Prostate gland (tissue), 2 donors: ENCODE measurements at regions not wholly inside any gene's neighbourhood (a gene's known extent, or its start where the extent isn't known, plus 50 kb on each side); places are given as distances from the start of the nearest gene placed in this dataset.
"Not testable (repeated sequence)": the region's sequence is repeated elsewhere in the genome, so short reads cannot be mapped to it uniquely, and the experiment has no call there.

Experiments used
- DNase-seq: peaks from one replicate; pipeline ENCODE4 v3.0.0-alpha.2; 2019; ENCODE audit warnings: low spot score
- H3K27ac ChIP-seq, 2 donors: fragments of 200-600 bp; sonication (generic); 2 replicates each; pipeline ENCODE4 v1.5.1; 2017 to 2019
- H3K27me3 ChIP-seq: fragments of 200-600 bp; sonication (generic); replicated peaks from 2 replicates; pipeline ENCODE4 v1.5.1; 2019; ENCODE audit not compliant: insufficient read depth
- H3K36me3 ChIP-seq, 2 donors: fragments of 200-600 bp; sonication (generic); 1 replicate in 1 of 2; 2 replicates in 1 of 2; pipeline versions ENCODE4 v1.5.1 to v1.8.1; 2017 to 2019
- H3K4me1 ChIP-seq: fragments of 200-600 bp; sonication (generic); replicated peaks from 2 replicates; pipeline ENCODE4 v1.5.1; 2019
- H3K4me3 ChIP-seq, 2 donors: fragments of 200-600 bp; sonication (generic); 2 replicates each; pipeline ENCODE4 v1.5.1; 2017 to 2019
- H3K9me3 ChIP-seq: fragments of 200-600 bp; sonication (generic); 2 replicates; pipeline ENCODE4 v1.5.1; 2017
- POLR2A ChIP-seq: fragments of 450-650 bp; IDR thresholded peaks from one replicate; pipeline ENCODE4 v1.6.1; 2016; ENCODE audit warnings: antibody characterized with exemption, mild to moderate bottlenecking
- POLR2AphosphoS5 ChIP-seq: sonication (generic); formaldehyde crosslinking; IDR thresholded peaks from one replicate; pipeline ENCODE4 v1.6.1; 2017; ENCODE audit warnings: antibody characterized with exemption
- WGBS: methylation state at CpG from one replicate; pipeline ENCODE4 v1.1.5; 2018; 5-methylcytosine and 5-hydroxymethylcytosine counted together
- intact Hi-C: fragments of 100-400 bp; cut with DNase I; formaldehyde crosslinking; loops from one replicate; pipeline ENCODE4 v1.14.2; 2022
- TF ChIP-seq, protein P1 (sequence below), 4 experiments: fragments of 200-600 bp in 2 of 4; fragments of 450-650 bp in 2 of 4; sonication (generic) in 2 of 4; IDR thresholded peaks; 1 replicate in 3 of 4; 2 replicates in 1 of 4; pipeline ENCODE4 v1.5.1; 2016 to 2019; ENCODE audit warnings: antibody characterized with exemption in 4 of 4, mild to moderate bottlenecking in 2 of 4, moderate library complexity in 2 of 4

DNA sequence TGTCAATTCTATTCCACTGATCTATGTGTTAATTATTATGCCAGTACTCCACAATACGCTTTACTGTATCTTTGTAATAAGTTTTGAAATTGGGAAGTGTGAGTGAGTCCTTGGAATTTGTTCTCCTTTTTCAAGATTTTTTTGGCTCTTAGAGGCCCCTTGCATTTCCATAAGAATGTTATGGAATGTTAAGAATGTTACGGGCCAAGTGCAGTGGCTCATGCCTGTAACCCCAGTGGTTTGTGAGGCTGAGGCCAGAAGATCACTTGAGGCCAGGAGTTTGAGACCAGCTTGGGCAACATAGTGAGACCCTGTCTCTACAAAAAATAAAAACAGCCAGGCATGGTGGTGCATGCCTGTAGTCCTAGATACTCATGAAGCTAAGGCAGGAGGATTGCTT is 167.6 kb upstream of the CXorf66 start:
- Histone ChIP-seq H3K27me3 (no peaks in the 10 kb centered on the region), H3K4me3 (no peak overlapping the region), H3K36me3 (no peaks in the 10 kb centered on the region), H3K4me1 (no peaks in the 10 kb centered on the region), H3K27ac (no peak overlapping the region), H3K9me3 (no peaks in the 10 kb centered on the region)
- TF ChIP-seq, protein P1, sequence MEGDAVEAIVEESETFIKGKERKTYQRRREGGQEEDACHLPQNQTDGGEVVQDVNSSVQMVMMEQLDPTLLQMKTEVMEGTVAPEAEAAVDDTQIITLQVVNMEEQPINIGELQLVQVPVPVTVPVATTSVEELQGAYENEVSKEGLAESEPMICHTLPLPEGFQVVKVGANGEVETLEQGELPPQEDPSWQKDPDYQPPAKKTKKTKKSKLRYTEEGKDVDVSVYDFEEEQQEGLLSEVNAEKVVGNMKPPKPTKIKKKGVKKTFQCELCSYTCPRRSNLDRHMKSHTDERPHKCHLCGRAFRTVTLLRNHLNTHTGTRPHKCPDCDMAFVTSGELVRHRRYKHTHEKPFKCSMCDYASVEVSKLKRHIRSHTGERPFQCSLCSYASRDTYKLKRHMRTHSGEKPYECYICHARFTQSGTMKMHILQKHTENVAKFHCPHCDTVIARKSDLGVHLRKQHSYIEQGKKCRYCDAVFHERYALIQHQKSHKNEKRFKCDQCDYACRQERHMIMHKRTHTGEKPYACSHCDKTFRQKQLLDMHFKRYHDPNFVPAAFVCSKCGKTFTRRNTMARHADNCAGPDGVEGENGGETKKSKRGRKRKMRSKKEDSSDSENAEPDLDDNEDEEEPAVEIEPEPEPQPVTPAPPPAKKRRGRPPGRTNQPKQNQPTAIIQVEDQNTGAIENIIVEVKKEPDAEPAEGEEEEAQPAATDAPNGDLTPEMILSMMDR (IDR thresholded peaks at IDR 0.05) = no peak
- TF ChIP-seq POLR2A (no peak), POLR2AphosphoS5 (no peak)
- 56% methylated on average over 2 of the region's 2 CpGs for WGBS
- intact Hi-C loops = no loop called here
- no peak for DNase-seq

DNA sequence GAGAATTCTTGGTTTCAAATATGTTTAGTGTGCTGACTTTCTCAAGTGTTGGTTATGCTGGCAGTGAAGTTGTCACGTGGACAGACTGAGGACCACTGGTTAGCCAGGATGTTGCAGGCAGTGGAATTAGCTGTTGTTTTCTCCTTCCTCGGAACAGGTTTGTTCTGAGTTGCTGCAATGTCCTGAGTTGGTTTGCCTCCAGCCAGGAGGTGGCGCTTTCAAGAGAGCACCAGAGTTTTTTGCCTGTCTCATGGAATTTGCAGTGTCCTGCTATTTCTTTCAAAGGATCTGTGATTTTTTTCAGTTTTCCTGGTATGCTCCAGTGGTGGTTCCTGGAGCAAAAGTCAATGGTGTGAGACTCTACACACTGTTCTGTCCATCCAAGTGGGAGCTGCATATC is 158.1 kb upstream of the CXorf66 start:
- no peak overlapping the region for H3K27ac ChIP-seq
- no peaks in the 10 kb centered on the region for H3K36me3 ChIP-seq
- no peak overlapping the region for H3K4me3 ChIP-seq
- intact Hi-C loops = no loop called here
- H3K9me3 ChIP-seq = no peaks in the 10 kb centered on the region
- TF ChIP-seq, protein P1 (IDR thresholded peaks at IDR 0.05) = no peak
- no peak for TF ChIP-seq POLR2A
- TF ChIP-seq POLR2AphosphoS5 = no peak
- 22% methylated on average over 3 of the region's 3 CpGs for WGBS
- no peaks in the 10 kb centered on the region for H3K4me1 ChIP-seq
- DNase-seq = no peak
- H3K27me3 ChIP-seq = no peaks in the 10 kb centered on the region

DNA sequence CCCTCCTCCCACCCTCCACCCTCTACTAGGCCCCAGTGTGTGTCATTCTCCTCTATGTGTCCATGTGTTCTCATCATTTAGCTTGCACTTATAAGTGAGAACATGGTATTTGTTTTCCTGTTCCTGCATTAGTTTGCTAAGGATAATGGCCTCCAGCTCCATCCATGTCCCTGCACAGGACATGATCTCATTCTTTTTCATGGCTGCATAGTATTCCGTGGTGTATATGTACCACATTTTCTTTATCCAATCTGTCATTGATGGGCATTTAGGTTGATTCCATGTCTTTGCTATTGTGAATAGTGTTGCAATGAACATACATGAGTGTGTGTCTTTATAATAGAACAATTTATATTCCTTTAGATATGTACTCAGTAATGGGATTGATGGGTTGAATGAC is 148.7 kb upstream of the CXorf66 start:
- H3K27ac ChIP-seq, DNase-seq, H3K4me3 ChIP-seq, H3K36me3 ChIP-seq, H3K4me1 ChIP-seq, intact Hi-C loops, H3K27me3 ChIP-seq, H3K9me3 ChIP-seq: not testable (repeated sequence)
- 100% methylated on average over 1 of the region's 1 CpG for WGBS

DNA sequence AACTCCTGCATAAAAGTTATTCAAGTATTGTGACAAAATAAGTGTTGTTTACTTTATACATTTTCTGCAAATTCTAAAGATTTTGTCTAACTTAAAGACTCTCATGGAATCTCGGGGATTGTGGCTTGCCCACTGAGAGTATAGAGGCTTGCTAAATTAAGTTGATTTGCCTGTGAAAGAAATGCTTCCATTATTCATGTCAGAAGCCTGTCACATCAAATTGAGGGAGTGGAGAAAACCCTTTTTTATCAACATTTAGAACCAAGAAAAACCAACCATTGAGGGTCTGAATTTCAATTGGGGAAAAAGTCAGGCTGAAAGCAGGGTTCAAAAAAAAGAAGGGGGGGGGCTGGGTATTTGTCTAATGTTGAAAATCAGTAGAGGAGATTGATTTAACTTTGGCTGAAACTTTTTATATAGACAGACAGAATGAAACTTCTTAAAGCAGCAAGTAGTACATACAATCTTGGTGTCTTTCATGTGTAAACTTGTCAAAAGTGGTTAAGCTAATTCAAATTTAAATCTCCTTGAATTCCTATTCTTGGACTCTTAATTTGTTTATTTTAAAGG is 144.8 kb upstream of the CXorf66 start:
- H3K4me1 ChIP-seq = no peaks in the 10 kb centered on the region
- no peak for DNase-seq
- H3K36me3 ChIP-seq = no peaks in the 10 kb centered on the region
- no peaks in the 10 kb centered on the region for H3K9me3 ChIP-seq
- TF ChIP-seq POLR2A (no peak), POLR2AphosphoS5 (no peak)
- TF ChIP-seq, protein P1 (IDR thresholded peaks at IDR 0.05) = no peak
- 33% methylated on average over 1 of the region's 1 CpG for WGBS
- H3K27ac ChIP-seq = no peak overlapping the region
- H3K27me3 ChIP-seq = no peaks in the 10 kb centered on the region
- no peak overlapping the region for H3K4me3 ChIP-seq
- intact Hi-C loops = no loop called here

DNA sequence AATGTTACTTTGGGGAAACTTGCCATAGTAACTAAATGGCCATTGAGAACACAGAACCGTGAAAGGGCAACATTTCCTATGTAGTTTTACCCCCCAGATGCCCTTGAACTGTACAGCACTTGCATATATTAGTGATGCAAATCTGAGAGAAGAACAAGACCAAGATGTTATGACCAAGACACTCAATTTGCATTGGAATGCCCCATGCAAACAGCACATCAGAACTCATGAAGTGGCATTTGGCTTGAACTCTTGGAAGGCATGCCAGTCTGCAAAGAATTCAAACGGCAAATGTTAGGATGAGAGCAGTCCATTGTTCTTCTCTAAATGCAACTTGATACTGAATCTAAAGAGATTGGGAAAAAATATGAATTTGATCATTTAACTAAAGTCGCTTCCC is 139.4 kb upstream of the CXorf66 start:
- intact Hi-C loops = no loop called here
- H3K9me3 ChIP-seq = no peaks in the 10 kb centered on the region
- WGBS = 62% methylated on average over 3 of the region's 3 CpGs
- no peak overlapping the region for H3K4me3 ChIP-seq
- no peaks in the 10 kb centered on the region for H3K36me3 ChIP-seq
- no peaks in the 10 kb centered on the region for H3K4me1 ChIP-seq
- no peak for DNase-seq
- no peaks in the 10 kb centered on the region for H3K27me3 ChIP-seq
- no peak for TF ChIP-seq POLR2AphosphoS5
- TF ChIP-seq, protein P1 (IDR thresholded peaks at IDR 0.05) = no peak
- no peak for TF ChIP-seq POLR2A
- no peak overlapping the region for H3K27ac ChIP-seq
